Dermis blood vessel endothelial cell (primary cell): ENCODE measurements at regions not wholly inside any gene's neighbourhood (a gene's known extent, or its start where the extent isn't known, plus 50 kb on each side); places are given as distances from the start of the nearest gene placed in this dataset.

Source experiments
- DNase-seq: peaks from one replicate; pipeline ENCODE4 v3.0.0; 2010

DNA sequence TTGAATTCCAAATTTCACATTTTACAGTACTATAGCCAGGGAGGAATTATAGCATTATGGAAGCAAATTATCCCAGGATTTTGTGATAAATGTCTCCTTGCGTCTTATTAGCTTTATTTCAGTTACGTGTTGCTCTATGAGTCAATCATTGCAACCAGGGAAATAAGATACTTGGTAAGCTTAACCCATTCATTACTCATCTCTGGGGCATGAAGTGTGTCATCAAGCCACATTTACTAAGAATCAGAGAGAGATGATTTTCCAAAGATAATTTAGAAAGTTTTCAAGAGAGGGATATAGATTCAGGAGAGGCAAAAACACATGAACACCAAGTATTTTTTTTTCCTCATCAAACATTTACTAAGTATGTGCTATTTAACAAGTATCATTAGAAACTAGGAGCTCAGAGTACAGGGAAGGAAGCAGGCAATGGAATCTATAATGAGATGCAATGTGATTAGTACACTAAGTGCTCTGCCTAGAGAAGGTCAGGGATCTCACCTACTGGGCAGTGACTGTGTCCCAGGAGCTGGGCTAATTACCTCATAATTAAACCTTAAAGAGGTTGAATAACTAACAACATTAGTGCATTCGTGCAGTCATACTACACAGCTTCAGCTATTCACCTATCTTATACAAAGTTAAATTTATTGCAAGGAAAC is 217.8 kb upstream of the NXPH2 start:
- DNase-seq: no peak

DNA sequence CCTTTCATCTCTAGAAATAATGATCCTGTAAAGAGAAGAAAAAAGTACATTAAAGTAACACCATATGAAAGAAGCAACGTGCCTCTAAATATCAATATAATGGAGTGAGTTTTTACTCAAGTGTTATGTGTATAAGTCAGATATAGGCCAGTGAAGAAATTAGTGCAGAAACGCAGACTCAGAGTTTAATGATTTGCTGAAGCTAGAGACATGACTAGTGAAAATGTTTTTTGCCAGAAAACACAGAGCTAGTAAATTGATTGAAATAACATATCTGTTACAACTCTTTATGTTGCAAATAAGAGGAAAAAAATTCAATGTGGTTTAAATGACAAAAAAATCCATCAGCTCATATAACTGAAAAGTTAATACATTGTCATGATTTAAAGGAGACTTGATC is 217.2 kb upstream of the NXPH2 start:
- no peak for DNase-seq

DNA sequence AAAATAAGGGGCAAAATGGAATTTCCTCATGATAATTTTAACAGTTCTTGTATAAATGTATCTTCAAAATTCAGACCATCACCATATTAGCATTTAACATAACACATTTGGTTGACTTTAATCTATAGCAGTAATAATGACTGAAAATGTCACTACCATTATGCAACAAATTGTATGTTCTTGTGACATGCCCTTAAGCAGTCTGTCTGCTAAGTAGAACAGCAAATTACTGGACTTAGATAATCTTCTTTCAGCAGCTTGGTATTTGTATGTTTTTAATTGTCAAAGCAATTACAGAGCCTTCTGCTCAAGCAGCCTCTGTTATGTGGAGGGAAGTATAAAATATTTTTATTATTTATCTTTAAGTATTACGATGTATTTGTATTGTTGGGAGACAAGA is 214.3 kb upstream of the NXPH2 start:
- no peak for DNase-seq

DNA sequence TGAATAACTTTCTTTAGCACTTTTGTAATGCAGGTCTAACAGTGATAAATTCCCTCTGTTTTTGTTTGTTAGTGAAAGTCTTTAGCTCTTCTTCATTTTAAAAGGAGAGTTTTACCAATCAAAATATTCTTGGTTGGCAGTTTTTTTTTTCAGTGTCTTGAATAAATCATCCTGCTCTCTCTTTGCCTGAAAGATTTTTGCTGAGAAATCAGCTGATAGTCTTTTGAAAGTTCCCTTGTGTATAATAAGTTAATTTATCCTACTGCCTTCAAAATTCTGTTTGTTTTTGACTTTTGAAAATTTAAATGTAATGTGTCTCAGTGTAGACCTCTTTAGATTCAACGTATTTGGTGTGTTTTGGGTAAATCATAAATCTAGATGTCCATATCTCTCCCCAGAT is 205.7 kb upstream of the NXPH2 start:
- DNase-seq: no peak

DNA sequence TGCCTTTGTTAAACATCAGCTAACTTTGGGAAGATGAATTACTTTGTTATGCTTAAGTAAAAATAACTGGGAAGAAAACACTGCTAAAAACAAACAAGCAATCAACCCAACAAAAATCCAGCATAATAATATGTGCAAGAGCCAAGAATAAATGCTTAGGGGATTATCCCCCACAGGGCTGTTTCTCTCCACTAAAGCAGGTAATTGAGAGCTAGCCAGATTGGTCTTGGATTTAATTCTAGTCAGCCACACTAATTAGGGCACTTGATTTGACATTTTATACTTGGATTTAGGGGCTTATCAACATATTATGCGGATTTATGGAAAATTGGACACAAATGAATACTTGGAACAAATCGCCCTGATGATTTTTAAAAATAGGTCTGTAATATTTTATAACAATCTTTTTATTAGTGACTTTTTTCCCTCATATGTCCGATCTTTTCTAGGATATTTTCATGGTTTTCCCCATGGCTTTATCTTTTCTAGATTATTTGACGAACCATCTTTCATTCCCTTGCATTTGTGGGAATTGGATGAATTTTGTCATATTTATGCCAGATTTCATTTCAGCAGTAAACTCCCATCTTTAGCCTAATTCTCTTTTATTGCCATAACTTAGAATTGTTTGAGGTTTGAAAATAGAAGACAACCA is 199.1 kb upstream of the NXPH2 start:
- DNase-seq: no peak

DNA sequence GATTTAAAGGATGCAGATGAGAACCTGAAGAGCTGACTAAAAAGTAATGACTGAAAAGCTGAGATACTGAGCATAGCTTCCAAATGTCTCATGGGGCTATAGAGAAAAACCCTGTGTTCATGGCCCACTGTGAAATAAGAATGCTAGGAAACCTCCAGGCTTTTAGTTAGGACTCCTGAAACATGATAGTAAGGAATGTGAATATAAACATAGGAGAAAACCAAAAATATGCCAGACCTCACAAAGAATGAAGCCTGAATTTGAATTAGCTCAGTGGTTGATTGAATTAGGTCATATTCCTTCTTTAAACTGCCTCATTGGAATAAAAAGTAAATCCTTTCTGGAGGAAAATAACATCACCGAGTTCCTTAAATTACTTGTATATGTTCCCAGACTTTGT is 194.5 kb upstream of the NXPH2 start:
- no peak for DNase-seq

DNA sequence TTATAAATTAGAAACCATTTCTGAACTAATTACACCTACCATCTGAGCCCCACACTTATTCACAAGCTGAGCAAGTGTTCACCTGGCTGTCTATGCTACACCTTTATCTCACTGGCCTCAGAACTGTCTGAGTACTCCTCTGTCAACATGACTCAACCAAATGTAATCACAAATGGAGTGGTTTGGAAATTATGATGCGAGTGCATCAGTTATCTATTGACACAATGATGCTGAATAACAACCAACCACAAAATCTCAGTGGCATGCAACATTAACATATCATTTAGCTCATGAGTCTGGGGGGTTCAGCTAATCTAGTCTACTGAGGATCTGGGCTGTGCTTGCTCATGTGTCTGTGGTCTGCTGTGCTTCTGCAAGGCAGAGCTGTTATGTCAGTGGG is 184.2 kb upstream of the NXPH2 start:
- DNase-seq: no peak

DNA sequence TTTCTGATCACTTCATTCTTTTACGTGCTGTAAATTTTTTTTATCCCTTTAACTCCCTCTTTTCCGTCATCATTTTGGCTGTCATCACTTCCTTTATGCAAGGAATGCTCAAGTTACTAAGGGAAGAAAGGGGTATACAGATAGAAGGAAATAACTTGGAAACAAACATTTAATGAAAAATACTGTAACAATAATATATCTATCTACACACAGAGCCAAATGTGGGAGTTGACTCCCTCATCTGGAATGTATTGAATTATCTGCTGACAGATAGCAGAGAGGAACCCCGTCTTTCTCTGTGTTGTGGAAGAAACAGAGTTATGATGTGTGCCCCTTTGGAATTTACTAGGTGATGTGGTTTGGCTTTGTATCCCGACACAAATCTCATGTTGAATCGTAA is 182.5 kb upstream of the NXPH2 start:
- DNase-seq: no peak

DNA sequence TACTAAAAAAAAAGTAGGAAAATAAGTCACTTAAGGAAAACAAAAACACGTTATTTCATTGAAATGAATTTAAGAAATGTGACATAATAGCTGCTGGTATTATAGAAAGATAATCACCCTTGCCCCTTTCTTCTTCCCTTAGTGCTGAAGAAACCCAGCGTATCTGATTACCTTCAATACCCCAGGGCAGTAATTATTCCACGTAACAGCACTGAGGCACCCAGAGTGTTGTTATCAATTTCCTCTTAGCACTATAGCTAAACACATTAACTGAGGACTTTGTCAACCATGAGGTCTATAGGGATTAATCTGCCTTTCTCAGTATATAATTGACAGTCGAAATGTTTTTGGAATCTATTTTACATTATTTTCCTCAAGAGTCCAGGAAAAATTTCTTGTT is 180.0 kb upstream of the NXPH2 start:
- no peak for DNase-seq

DNA sequence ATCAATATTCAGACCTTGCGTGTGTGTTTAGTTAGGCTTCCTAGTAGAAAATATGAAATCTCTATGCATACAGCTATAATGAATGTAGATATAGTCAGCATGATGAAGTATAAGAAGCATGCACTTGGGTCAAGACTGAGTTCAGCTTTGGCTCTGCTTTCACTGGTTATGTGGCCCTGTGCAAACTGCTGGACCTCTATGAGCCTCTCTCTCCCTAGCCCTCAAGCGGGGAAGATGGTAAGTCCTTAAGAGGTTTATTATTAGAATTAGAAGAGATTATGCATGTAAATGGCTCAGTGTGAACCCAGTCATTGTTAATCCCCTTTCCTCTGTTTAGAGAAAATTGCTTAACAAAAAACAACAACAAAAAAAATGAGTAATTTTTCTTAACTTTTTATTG is 178.8 kb upstream of the NXPH2 start:
- DNase-seq: no peak

DNA sequence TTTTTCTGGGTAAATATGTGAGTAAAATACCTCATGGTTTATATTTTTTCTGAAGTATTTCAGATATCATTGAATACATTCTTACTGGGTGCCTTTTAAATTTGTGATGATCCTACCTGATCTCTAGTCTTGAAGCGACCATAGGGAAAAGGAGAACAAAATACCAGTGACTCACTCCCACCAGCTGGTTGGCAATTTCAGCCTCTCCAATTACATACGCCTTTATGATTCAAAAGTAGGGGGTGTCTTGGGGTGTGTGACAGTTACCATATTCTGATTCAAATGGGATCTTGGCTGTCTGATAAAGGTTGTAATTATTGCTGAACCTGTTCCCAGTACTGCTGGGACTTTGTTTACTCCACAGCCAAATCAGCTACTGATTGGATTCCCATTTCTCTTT is 175.9 kb upstream of the NXPH2 start:
- DNase-seq: no peak

DNA sequence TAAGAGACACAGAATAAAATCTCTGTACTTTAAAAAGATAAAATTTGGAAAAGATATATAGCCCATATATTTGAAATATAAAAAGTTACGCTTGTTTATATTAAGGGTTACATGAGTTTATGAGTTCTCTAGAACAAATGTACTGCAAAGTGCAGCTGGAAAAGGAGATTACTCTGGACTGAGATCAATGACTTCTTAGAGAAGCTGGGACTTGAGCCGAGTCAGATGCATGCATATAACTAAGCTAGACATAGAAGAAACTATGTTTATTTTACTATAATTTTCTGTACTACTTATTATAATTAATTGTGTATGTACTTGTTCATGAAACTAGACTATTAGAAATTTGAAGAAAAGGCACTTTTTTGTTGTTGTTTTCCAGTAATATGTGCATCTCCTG is 170.3 kb upstream of the NXPH2 start:
- no peak for DNase-seq

DNA sequence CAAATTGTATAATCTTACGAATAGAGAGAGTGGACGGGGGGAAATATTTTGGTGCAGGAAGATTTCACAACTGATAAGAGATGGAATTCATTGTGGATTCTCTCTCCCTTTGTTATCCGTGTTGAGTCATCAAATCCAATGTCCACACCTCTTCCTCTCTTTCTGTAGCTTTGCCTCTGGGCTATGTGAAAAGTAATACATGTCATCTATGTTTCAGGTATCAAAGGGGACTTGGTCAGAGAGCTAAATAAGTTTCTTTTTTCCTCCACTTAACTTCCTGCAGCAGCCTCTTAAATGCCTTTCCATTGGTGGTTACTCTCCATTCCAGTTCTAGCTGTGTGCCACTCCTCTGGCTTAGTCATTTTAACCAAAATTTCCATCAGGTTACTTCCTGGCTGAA is 169.3 kb upstream of the NXPH2 start:
- no peak for DNase-seq

DNA sequence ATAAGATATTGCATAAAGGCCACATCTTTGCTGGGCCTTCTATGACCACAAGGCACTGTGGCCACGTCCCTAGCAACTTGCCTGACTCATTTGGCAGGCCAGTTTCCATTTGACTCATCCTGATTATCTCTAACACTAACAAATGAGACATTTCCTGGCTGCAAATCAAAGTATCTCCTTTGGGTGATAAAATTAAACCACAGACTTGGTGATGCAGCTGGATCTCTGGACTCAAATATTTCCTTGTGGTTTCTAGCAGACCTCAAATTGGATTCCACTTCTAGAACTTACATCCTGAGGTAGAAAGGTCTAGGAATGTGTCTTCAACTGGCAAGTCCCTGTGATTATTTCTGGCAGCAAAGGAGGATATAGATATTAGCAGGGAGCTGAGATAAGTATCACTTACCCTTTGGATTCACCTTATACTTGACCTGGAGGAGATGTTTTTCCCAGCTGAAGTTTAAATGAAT is 167.9 kb upstream of the NXPH2 start:
- DNase-seq: no peak

DNA sequence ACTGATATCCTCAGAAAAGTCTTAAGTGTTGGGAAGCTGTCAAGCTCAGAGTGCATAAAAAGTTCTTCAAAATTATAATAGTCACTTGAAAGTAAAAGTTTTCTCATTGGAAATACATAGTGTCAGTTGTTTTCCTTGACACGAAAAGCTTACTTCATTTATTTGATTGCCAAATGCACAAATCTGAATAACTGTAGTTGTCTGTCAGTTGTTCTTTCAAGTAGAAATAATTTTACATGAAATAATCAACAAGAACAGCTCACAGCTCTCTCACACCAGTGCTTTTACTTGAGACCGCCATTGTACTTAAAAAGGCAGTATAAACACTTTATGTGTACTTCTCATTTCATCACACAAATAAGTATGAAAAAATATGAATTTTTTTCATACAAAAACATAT is 163.3 kb upstream of the NXPH2 start:
- DNase-seq: no peak

DNA sequence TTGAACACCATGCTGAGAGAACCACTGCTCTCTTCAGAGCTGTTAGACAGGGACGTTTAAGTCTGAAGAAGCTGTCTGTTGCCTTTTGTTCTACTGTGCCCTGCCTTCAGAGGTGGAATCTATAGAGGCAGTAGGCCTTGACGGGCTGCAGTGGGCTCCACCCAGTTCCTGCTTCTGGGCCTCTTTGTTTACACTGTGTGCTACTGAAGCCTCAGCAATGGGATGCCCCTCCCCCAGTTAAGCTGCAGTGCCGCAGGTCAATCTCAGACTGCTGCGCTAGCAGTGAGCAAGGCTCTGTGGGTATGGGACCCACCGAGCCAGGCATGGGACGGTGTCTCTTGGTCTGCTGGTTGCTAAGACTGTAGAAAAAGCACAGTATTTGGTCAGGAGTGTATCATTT is 162.3 kb upstream of the NXPH2 start:
- no peak for DNase-seq

DNA sequence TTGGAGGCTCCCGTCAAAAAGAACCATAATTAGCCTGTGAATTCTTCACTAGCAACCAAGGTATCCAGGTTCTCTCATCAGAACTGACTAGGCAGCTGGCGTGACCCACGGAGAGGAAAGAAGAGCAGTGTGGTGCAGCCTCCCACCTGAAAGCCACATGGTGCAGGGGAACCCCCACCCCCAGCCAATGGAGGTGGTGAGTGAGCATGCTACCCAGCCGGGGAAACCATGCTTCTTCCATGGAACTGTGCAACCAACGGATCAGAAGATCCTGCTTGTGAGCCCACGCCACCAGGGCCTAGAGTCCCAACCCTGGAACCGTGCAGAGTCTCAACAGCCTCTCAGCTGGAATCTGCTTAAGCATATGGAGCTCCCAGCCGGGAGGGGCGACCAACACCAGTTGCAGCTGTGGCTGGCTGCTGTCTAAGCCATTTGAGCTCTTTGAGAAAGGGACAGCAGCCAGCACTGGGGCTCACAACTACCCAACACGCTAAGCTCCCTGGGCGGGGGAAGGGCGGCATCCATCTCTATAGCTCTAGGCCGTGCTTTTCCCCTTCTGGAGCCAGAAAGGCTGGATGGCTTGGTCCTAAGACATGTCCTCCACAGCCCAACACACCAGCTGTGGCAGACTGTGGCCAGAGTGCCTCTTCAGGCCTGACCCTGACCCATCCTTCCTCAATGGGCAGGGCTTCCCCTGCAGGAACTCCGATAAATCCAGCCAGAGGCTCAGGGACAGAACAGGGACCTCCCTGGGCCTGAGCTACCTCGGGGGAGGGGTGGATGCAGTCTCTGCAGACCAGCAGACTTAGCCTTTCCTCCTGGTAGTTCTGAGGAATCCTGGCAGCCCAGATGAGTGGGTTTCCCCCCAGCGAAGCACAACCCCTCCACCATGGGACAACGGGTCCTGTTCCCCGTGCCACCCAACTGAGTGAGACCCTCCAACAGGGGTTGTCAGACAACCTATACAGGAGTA is 151.4 kb upstream of the NXPH2 start:
- DNase-seq: no peak

DNA sequence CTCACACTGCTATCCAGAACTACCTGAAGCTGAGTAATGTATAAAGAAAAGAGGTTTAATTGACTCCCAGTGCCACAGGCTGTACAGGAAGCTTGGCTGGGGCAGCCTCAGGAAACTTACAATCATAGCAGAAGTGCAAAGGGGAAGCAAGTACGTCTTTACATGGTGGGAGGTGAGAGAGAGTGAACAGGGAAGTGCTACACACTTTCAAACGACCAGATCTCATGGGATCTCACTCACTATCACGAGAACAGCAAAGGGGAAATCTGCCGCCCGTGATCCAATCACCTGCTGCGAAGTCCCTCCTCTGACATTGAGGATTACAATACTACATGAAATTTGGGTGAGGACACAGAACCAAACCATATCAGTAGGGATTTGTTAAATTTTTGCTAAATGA is 150.4 kb upstream of the NXPH2 start:
- DNase-seq: no peak

DNA sequence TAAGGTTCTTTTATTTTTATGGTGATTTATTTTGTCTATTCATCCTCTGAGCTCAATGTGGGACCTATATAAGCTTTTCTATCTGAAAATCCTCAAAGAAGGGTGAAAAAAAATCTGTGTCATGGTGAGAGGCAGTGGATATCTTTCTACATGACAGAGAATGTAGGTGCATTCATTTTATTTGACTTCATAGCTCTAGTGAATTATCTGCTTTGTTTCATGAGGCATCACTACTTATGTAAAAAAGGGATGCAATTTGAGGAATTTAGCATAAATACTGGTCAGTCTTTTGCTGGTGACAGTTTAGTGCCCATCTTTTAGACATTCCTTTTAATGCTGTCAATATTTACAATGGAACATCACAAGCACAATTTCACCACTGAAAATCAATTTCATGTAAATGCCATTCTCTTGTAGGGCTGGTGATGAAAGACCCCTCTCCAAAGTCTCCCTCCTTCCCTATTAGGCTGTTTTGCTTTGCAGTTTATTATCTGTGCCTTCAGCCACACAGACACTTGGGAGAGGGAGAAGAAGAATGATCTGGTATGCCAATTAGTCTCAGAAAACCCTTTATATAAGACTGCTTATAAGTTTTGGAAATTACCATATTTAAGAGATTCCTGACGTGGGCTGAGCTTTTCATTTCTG is 148.3 kb upstream of the NXPH2 start:
- DNase-seq: no peak

DNA sequence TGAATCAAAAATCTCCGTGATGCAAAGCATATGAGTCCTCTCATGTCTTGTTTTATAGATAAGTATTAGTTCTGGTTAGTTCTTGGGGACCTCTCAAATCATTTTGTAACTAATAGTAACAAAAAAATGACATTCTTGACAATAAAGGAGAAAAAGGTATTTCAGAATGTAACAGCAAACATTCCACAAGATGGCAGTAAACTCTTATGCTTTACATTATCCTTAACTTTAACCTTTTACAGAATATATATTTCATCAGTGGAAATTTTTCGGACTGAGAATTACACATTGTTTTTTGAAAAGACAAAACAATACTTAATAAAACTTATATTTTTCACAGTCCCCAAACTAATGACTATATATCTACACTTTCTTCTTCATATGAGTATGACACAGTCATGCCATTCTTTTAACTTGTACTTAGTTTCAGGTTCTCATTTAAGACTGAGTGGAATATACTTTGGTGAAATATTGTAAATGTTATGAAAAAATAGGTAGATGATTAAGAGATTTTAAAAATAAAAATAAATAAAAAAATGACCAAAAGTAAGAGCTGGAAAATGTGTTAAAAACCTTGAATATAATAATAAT is 142.9 kb upstream of the NXPH2 start:
- DNase-seq: peak; percentile 13

DNA sequence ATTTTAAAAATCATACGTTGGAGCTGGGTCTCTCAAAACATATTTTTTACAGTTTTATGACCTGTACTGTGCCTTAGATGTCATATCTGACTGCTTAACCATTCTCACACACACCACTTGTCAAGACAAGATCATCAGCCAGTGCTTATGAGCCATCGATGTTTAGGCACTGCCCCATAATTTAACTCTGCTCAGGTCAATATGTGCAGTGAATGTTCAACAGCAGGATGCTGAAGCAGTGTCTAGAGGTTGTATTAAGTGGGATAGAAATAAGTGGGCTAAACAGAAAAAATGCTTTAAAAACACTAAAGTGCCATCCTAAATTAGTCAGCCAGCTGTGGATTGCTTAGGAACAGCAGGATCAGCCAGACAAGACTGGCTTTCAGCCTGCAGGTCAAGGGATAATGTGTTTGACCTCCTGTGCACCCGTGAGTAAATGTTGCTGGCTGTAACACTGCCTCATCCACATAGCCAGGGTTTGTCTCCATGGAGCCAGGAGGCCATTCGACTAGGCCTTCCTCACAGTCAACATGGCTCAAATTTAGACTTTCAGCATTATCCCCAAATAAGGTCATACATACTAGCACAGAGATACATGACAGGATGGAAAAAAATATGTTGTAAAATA is 139.0 kb upstream of the NXPH2 start:
- no peak for DNase-seq

DNA sequence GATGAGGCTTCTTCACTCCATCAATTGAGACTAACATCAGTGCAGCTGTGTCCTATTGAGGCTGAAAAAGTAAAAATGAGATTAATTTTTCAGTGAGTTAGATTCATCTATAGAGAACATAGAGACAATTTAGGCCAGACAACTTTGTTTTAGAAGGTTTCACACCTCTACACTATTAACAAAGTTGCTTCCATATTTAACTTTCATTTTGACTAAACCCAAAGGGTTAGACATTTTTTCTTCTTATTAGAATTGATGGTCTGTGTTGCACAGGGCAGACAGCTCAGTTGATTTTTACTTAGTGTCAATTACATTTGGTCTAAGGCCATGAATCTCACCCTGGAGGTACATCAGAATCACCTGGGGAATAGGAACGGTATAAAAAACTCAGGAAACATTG is 130.2 kb upstream of the NXPH2 start:
- DNase-seq: no peak
